Activated CD8-positive, alpha-beta T cell treated with anti-CD3 and anti-CD28 coated beads for 36 hours (primary cell): ENCODE measurements at regions not wholly inside any gene's neighbourhood (a gene's known extent, or its start where the extent isn't known, plus 50 kb on each side); places are given as distances from the start of the nearest gene placed in this dataset.

Experiments used
- ATAC-seq: fragments of 200-7000 bp; cut with Tn5 transposase; one replicate; pipeline ENCODE4 v1.10.0; 2021; ENCODE audit warnings: mild to moderate bottlenecking, moderate library complexity
- CTCF ChIA-PET: fragments of 350-600 bp; sonication (Branson Sonifier 250); formaldehyde crosslinking; loops from one replicate; lab custom pipeline; 2021; ENCODE audit warnings: antibody characterized with exemption; lab: Charles Lee
- POLR2A ChIA-PET: fragments of 350-600 bp; sonication (Branson Sonifier 250); formaldehyde crosslinking; loops from one replicate; lab custom pipeline; 2021; ENCODE audit warnings: antibody characterized with exemption; lab: Charles Lee
- DNase-seq: peaks from one replicate; pipeline ENCODE4 v3.0.0-alpha.2; 2020
- H3K27ac Mint-ChIP-seq: one replicate; pipeline ENCODE4 v1.8.0; 2021; ENCODE audit warnings: mild to moderate bottlenecking, mixed read lengths
- H3K27me3 Mint-ChIP-seq: one replicate; pipeline ENCODE4 v1.8.0; 2021; ENCODE audit warnings: mixed read lengths
- H3K36me3 Mint-ChIP-seq: one replicate; pipeline ENCODE4 v1.8.0; 2021; ENCODE audit warnings: low read depth, mixed read lengths
- H3K4me1 Mint-ChIP-seq: one replicate; pipeline ENCODE4 v1.8.0; 2021; ENCODE audit warnings: low read depth, mixed read lengths
- H3K4me3 Mint-ChIP-seq: one replicate; pipeline ENCODE4 v1.8.0; 2021; ENCODE audit warnings: mild to moderate bottlenecking, moderate library complexity, mixed read lengths
- H3K9me3 Mint-ChIP-seq: one replicate; pipeline ENCODE4 v1.8.0; 2021; ENCODE audit warnings: mixed read lengths
- CTCF ChIP-seq: fragments of 200-600 bp; IDR thresholded peaks from one replicate; pipeline ENCODE4 v1.8.0; 2022; ENCODE audit warnings: antibody characterized with exemption, mild to moderate bottlenecking
- intact Hi-C: fragments of 100-400 bp; cut with micrococcal nuclease; formaldehyde crosslinking; loops from one replicate; pipeline ENCODE4 v1.10.0; 2022

GRCh38 chr11:92779746-92780145 lies 189.7 kb upstream of the MTNR1B start:
- H3K4me1 Mint-ChIP-seq: no peaks in the 10 kb centered on the region
- POLR2A ChIA-PET: no interaction called here
- TF ChIP-seq CTCF: no peak

GRCh38 chr11:92781151-92781550 lies 188.3 kb upstream of the MTNR1B start:
- Mint-ChIP-seq H3K27ac (no peak overlapping the region), H3K36me3 (no peaks in the 10 kb centered on the region), H3K4me3 (no peak overlapping the region), H3K4me1 (no peaks in the 10 kb centered on the region), H3K27me3 (peaks cover 2% of the 10 kb centered on the region), H3K9me3 (no peaks in the 10 kb centered on the region)
- DNase-seq (no peak), ATAC-seq (no peak)
- intact Hi-C loops: no loop called here
- POLR2A ChIA-PET: no interaction called here
- TF ChIP-seq CTCF: no peak
- CTCF ChIA-PET: interaction anchor here (0.7 to 1.1 kb wide), 2 partner anchors 104 to 1079 kb away, joined by 3 read pairs; no protein-coding TSS in a partner anchor

More at GRCh38 chr11:92779746-92780145, 189.7 kb upstream of the MTNR1B start:
- peaks cover under 1% of the 10 kb centered on the region for H3K27me3 Mint-ChIP-seq
- CTCF ChIA-PET: no interaction called here
- intact Hi-C loops: no loop called here
- no peak overlapping the region for H3K27ac Mint-ChIP-seq
- no peak overlapping the region for H3K4me3 Mint-ChIP-seq
- no peaks in the 10 kb centered on the region for H3K36me3 Mint-ChIP-seq
- no peaks in the 10 kb centered on the region for H3K9me3 Mint-ChIP-seq
- DNase-seq (no peak), ATAC-seq (no peak)

- intact Hi-C loops: no loop called here
- Mint-ChIP-seq H3K4me3 (no peak overlapping the region), H3K36me3 (no peaks in the 10 kb centered on the region), H3K9me3 (no peaks in the 10 kb centered on the region), H3K27ac (no peak overlapping the region), H3K4me1 (no peaks in the 10 kb centered on the region), H3K27me3 (peaks cover 2% of the 10 kb centered on the region)
- no peak for ATAC-seq
- no peak for TF ChIP-seq CTCF
- ChIA-PET CTCF (no interaction called here), POLR2A (no interaction called here)
- no peak for DNase-seq
Observed at GRCh38 chr11:92782806-92783205, 186.6 kb upstream of the MTNR1B start.

- H3K9me3 Mint-ChIP-seq: no peaks in the 10 kb centered on the region
- no peak for DNase-seq
- no peaks in the 10 kb centered on the region for H3K4me1 Mint-ChIP-seq
- H3K4me3 Mint-ChIP-seq: no peak overlapping the region
- TF ChIP-seq CTCF: no peak
- intact Hi-C loops: no loop called here
- H3K36me3 Mint-ChIP-seq: no peaks in the 10 kb centered on the region
- no peak overlapping the region for H3K27ac Mint-ChIP-seq
- CTCF ChIA-PET: no interaction called here
- peaks cover 2% of the 10 kb centered on the region for H3K27me3 Mint-ChIP-seq
- ATAC-seq: no peak
- POLR2A ChIA-PET: no interaction called here
Observed at GRCh38 chr11:92784331-92784730, 185.1 kb upstream of the MTNR1B start.

GRCh38 chr11:92787638-92788037 lies 181.8 kb upstream of the MTNR1B start:
- no peak for TF ChIP-seq CTCF
- Mint-ChIP-seq H3K4me1 (no peaks in the 10 kb centered on the region), H3K27ac (no peak overlapping the region), H3K27me3 (peaks cover 2% of the 10 kb centered on the region), H3K9me3 (no peaks in the 10 kb centered on the region), H3K4me3 (no peak overlapping the region), H3K36me3 (no peaks in the 10 kb centered on the region)
- ChIA-PET POLR2A (no interaction called here), CTCF (no interaction called here)
- ATAC-seq (no peak), DNase-seq (no peak)
- intact Hi-C loops: no loop called here
